Neuronal stem cell (in vitro differentiated cells): ENCODE measurements at regions not wholly inside any gene's neighbourhood (a gene's known extent, or its start where the extent isn't known, plus 50 kb on each side); places are given as distances from the start of the nearest gene placed in this dataset.

Experiments
- DNase-seq: peaks from one replicate; pipeline ENCODE4 v3.0.0-alpha.2; 2013; ENCODE audit warnings: low spot score
- H2AFZ ChIP-seq: one replicate; pipeline ENCODE4 v1.6.1; 2013; ENCODE audit warnings: mild to moderate bottlenecking, low read length, inconsistent platforms
- H2AK5ac ChIP-seq: 2 replicates; pipeline ENCODE4 v1.6.1; 2013; ENCODE audit warnings: low read depth, mild to moderate bottlenecking, inconsistent platforms, low read length, moderate library complexity, mixed read lengths
- H2BK120ac ChIP-seq: 2 replicates; pipeline ENCODE4 v1.6.1; 2013; ENCODE audit warnings: low read depth, mild to moderate bottlenecking, inconsistent platforms, low read length, moderate library complexity, mixed read lengths
- H2BK12ac ChIP-seq: one replicate; pipeline ENCODE4 v1.6.1; 2013; ENCODE audit warnings: low read length, inconsistent platforms
- H2BK15ac ChIP-seq: 2 replicates; pipeline ENCODE4 v1.6.1; 2013; ENCODE audit warnings: mild to moderate bottlenecking, low read length, inconsistent platforms, mixed read lengths
- H2BK5ac ChIP-seq: one replicate; pipeline ENCODE4 v1.6.1; 2013; ENCODE audit warnings: inconsistent platforms, mild to moderate bottlenecking, low read length, moderate library complexity
- H3K14ac ChIP-seq: one replicate; pipeline ENCODE4 v1.6.1; 2013; ENCODE audit warnings: low read length, inconsistent platforms
- H3K18ac ChIP-seq: 2 replicates; pipeline ENCODE4 v1.6.1; 2013; ENCODE audit warnings: low read length, inconsistent platforms
- H3K23ac ChIP-seq: 2 replicates; pipeline ENCODE4 v1.6.1; 2013; ENCODE audit warnings: low read depth, mild to moderate bottlenecking, mixed read lengths, low read length, inconsistent platforms; ENCODE audit not compliant: poor library complexity
- H3K27ac ChIP-seq: replicated peaks from 3 replicates; pipeline ENCODE4 v1.5.1; 2013; ENCODE audit warnings: low read length, inconsistent platforms
- H3K27me3 ChIP-seq, 3 experiments: 2 replicates each; pipeline ENCODE4 v1.6.1; 2013; ENCODE audit warnings: low read length in 3 of 3, mild to moderate bottlenecking in 2 of 3, inconsistent platforms in 1 of 3, low read depth in 1 of 3, mixed read lengths in 1 of 3, moderate library complexity in 1 of 3; ENCODE audit not compliant: control insufficient read depth in 3 of 3, insufficient read depth in 3 of 3
- H3K36me3 ChIP-seq, 2 donors: replicated peaks in 1 of 2; 2 replicates each; pipeline ENCODE4 v1.6.1; 2013; ENCODE audit warnings: low read length in 2 of 2; ENCODE audit not compliant: control insufficient read depth in 2 of 2, insufficient read depth in 2 of 2
- H3K4ac ChIP-seq: 2 replicates; pipeline ENCODE4 v1.6.1; 2013; ENCODE audit warnings: inconsistent platforms, mild to moderate bottlenecking, low read length, moderate library complexity
- H3K4me1 ChIP-seq, 2 donors: 1 replicate in 1 of 2; 2 replicates in 1 of 2; pipeline ENCODE4 v1.6.1; 2013; ENCODE audit warnings: low read length in 2 of 2, low read depth in 1 of 2; ENCODE audit not compliant: control insufficient read depth in 2 of 2, insufficient read depth in 1 of 2
- H3K4me2 ChIP-seq: one replicate; pipeline ENCODE4 v1.6.1; 2013; ENCODE audit warnings: mild to moderate bottlenecking, low read length, inconsistent platforms; ENCODE audit not compliant: insufficient read depth, poor library complexity, severe bottlenecking
- H3K4me3 ChIP-seq, 2 donors: 2 replicates each; pipeline ENCODE4 v1.5.1; 2013; ENCODE audit warnings: low read length in 2 of 2, mild to moderate bottlenecking in 2 of 2, inconsistent platforms in 1 of 2, moderate library complexity in 1 of 2
- H3K79me1 ChIP-seq: one replicate; pipeline ENCODE4 v1.6.1; 2013; ENCODE audit warnings: low read depth, mild to moderate bottlenecking, inconsistent platforms, low read length, moderate library complexity
- H3K9ac ChIP-seq: one replicate; pipeline ENCODE4 v1.6.1; 2013; ENCODE audit warnings: mild to moderate bottlenecking, low read depth, low read length, inconsistent platforms; ENCODE audit not compliant: poor library complexity
- H3K9me3 ChIP-seq, 2 donors: replicated peaks in 1 of 2; 2 replicates each; pipeline versions ENCODE3 to v1.6.1; 2013; ENCODE audit warnings: low read length in 2 of 2, mild to moderate bottlenecking in 2 of 2, inconsistent platforms in 1 of 2, low read depth in 1 of 2, mixed read lengths in 1 of 2, moderate library complexity in 1 of 2; ENCODE audit not compliant: control insufficient read depth in 2 of 2, insufficient read depth in 1 of 2
- H4K8ac ChIP-seq: one replicate; pipeline ENCODE4 v1.6.1; 2013; ENCODE audit warnings: low read depth, mild to moderate bottlenecking, inconsistent platforms, low read length, moderate library complexity
- H4K91ac ChIP-seq: one replicate; pipeline ENCODE4 v1.6.1; 2013; ENCODE audit warnings: low read length, low read depth, mild to moderate bottlenecking, inconsistent platforms; ENCODE audit not compliant: poor library complexity
- WGBS, 2 donors: extraction: QIAGEN DNeasy Blood & Tissue Kit; methylation state at CpG; one replicate each; pipeline ENCODE4 v1.1.7; 2013; ENCODE audit warnings: missing lambda C conversion rate in 2 of 2, mixed read lengths in 1 of 2; ENCODE audit not compliant: insufficient read length in 2 of 2, insufficient replicate concordance in 1 of 2; ENCODE audit errors: extremely low coverage in 2 of 2; 5-methylcytosine and 5-hydroxymethylcytosine counted together

DNA sequence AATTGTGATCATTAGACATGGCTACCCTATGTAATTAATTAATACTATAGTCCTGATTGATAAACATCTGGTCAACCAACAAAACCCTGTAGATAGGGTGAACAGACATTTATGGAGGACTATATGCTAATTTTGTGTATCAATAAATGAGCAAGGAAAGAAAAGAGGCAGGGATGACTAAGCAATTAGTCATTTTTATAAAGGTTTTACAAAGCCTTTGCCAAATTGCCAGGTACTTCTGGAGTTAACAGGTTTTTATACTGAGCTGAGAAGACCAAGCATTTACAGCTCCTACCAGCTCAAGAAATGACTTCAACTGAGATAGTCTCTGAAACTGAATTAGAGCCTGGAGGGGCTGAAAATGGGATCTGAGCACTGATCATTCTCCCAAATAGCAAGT lies 186.8 kb upstream of the PRR20A start:
- no peak overlapping the region for H3K23ac ChIP-seq
- no peak overlapping the region for H2BK120ac ChIP-seq
- no peaks in the 10 kb centered on the region for H3K4me1 ChIP-seq
- H2AK5ac ChIP-seq, result no peak overlapping the region
- H2BK5ac ChIP-seq, result no peak overlapping the region
- H3K18ac ChIP-seq, result no peak overlapping the region
- no peaks in the 10 kb centered on the region for H3K9me3 ChIP-seq
- H3K27ac ChIP-seq, result no peak overlapping the region
- no peak overlapping the region for H2AFZ ChIP-seq
- no peak for DNase-seq
- no peaks in the 10 kb centered on the region for H3K36me3 ChIP-seq
- no peak overlapping the region for H4K8ac ChIP-seq
- no peak overlapping the region for H2BK15ac ChIP-seq
- H3K9ac ChIP-seq, result no peak overlapping the region
- no peak overlapping the region for H3K4ac ChIP-seq
- H3K4me3 ChIP-seq, result no peak overlapping the region
- no peak overlapping the region for H3K14ac ChIP-seq
- H3K4me2 ChIP-seq, result no peak overlapping the region
- H4K91ac ChIP-seq, result no peak overlapping the region
- H3K27me3 ChIP-seq, result no peaks in the 10 kb centered on the region
- H2BK12ac ChIP-seq, result no peak overlapping the region
- no peaks in the 10 kb centered on the region for H3K79me1 ChIP-seq

- H3K79me1 ChIP-seq, result no peaks in the 10 kb centered on the region
- H3K9ac ChIP-seq, result no peak overlapping the region
- no peaks in the 10 kb centered on the region for H3K36me3 ChIP-seq
- H3K4me1 ChIP-seq, result no peaks in the 10 kb centered on the region
- no peak overlapping the region for H3K27ac ChIP-seq
- H3K4me3 ChIP-seq, result no peak overlapping the region
- no peak overlapping the region for H3K4me2 ChIP-seq
- DNase-seq, result no peak
- H3K9me3 ChIP-seq, result peaks cover 0 to 14% of the 10 kb centered on the region in 2 donors
- H4K8ac ChIP-seq, result no peak overlapping the region
- H2BK15ac ChIP-seq, result no peak overlapping the region
- WGBS, 2 donors, result no CpG with 5 or more reads among the region's 1 CpG
- no peak overlapping the region for H2BK5ac ChIP-seq
- no peak overlapping the region for H3K18ac ChIP-seq
- no peak overlapping the region for H3K14ac ChIP-seq
- H2AFZ ChIP-seq, result peak overlapping the region; percentile 41
- no peak overlapping the region for H3K4ac ChIP-seq
- H2AK5ac ChIP-seq, result no peak overlapping the region
- H3K23ac ChIP-seq, result no peak overlapping the region
- H2BK12ac ChIP-seq, result no peak overlapping the region
- H4K91ac ChIP-seq, result no peak overlapping the region
- no peak overlapping the region for H2BK120ac ChIP-seq
- no peaks in the 10 kb centered on the region for H3K27me3 ChIP-seq
These were observed 165.1 kb upstream of the PRR20A start for GRCh38 chr13:56975647-56976046.

DNA sequence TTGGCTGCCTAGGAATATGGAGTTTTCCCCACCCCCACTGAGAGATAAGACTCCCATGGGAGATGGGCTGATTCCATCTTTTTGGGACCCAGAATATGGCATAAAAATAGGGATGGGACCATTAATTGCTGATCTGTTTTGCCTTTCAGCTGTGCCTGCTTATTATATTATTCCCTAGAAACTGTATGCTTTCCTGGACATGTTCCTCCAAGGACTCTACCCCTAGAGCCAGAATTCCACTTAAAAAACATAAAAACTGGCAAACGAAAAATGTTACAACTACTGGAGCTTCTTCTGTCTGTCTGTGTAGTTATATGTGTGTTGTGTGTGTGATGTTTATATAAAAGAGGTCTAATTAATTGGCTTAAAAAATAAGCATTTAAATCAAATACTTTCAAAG lies 159.9 kb upstream of the PRR20A start:
- Histone ChIP-seq H4K8ac (no peak overlapping the region), H3K9me3 (no peaks in the 10 kb centered on the region), H2BK15ac (no peak overlapping the region), H2AFZ (no peak overlapping the region), H3K36me3 (no peaks in the 10 kb centered on the region), H3K27me3 (no peaks in the 10 kb centered on the region), H3K14ac (no peak overlapping the region), H2BK5ac (no peak overlapping the region), H3K79me1 (no peaks in the 10 kb centered on the region), H3K4ac (no peak overlapping the region), H3K4me3 (no peak overlapping the region), H3K27ac (no peak overlapping the region), H2AK5ac (no peak overlapping the region), H3K4me1 (no peaks in the 10 kb centered on the region), H2BK12ac (no peak overlapping the region), H3K23ac (no peak overlapping the region), H3K4me2 (no peak overlapping the region), H2BK120ac (no peak overlapping the region), H4K91ac (no peak overlapping the region), H3K9ac (no peak overlapping the region), H3K18ac (no peak overlapping the region)
- no peak for DNase-seq
- no CpG with 5 or more reads among the region's 1 CpG for WGBS, 2 donors

DNA sequence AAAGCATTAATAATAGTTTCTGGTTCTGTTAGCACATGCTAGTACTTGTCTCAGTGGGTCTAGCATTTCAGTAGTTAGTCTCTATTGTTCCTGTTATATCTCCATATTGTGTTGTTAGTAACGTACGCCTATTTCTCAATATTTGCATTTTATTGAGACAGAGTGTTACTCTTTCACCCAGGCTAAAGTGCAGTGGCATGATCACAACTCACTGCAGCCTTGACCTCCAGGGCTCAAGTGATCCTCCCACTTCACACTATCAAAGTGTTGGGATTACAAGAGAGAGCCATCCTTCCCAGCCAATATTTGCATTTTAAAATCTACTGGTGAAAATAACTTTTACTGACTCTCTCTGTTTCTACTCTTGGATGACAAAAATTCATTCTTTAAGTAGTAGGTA lies 154.6 kb upstream of the PRR20A start:
- H3K23ac ChIP-seq, result no peak overlapping the region
- H2BK12ac ChIP-seq, result no peak overlapping the region
- no peaks in the 10 kb centered on the region for H3K27me3 ChIP-seq
- no peaks in the 10 kb centered on the region for H3K9me3 ChIP-seq
- no peak for DNase-seq
- H2BK15ac ChIP-seq, result no peak overlapping the region
- H3K36me3 ChIP-seq, result no peaks in the 10 kb centered on the region
- no peak overlapping the region for H3K14ac ChIP-seq
- H4K91ac ChIP-seq, result no peak overlapping the region
- no peak overlapping the region for H2AK5ac ChIP-seq
- H2BK5ac ChIP-seq, result no peak overlapping the region
- H4K8ac ChIP-seq, result no peak overlapping the region
- no peak overlapping the region for H3K27ac ChIP-seq
- H3K4ac ChIP-seq, result no peak overlapping the region
- H2AFZ ChIP-seq, result no peak overlapping the region
- no peak overlapping the region for H3K4me3 ChIP-seq
- no peak overlapping the region for H3K18ac ChIP-seq
- H3K79me1 ChIP-seq, result no peaks in the 10 kb centered on the region
- no CpG with 5 or more reads among the region's 2 CpGs for whole genome bisulfite sequencing, 2 donors
- H2BK120ac ChIP-seq, result no peak overlapping the region
- H3K9ac ChIP-seq, result no peak overlapping the region
- no peaks in the 10 kb centered on the region for H3K4me1 ChIP-seq
- H3K4me2 ChIP-seq, result no peak overlapping the region
